H9 (cell line): ENCODE measurements at regions not wholly inside any gene's neighbourhood (a gene's known extent, or its start where the extent isn't known, plus 50 kb on each side); places are given as distances from the start of the nearest gene placed in this dataset.

Experiments used
- DNase-seq: peaks from one replicate; pipeline ENCODE4 v3.0.0-alpha.2; 2017
- H2AFZ ChIP-seq: one replicate; pipeline ENCODE4 v1.6.1; 2013; ENCODE audit warnings: mild to moderate bottlenecking, low read length, control low read depth, moderate library complexity
- H2AK5ac ChIP-seq: 2 replicates; pipeline ENCODE4 v1.6.1; 2013; ENCODE audit warnings: low read length, control low read depth, mixed read lengths; ENCODE audit not compliant: insufficient read length
- H2BK120ac ChIP-seq: one replicate; pipeline ENCODE4 v1.6.1; 2013; ENCODE audit warnings: low read depth, mild to moderate bottlenecking, low read length, control low read depth, inconsistent platforms; ENCODE audit not compliant: poor library complexity, severe bottlenecking
- H2BK12ac ChIP-seq: 2 replicates; pipeline ENCODE4 v1.6.1; 2013; ENCODE audit warnings: low read length, control low read depth, mixed read lengths, low read depth; ENCODE audit not compliant: insufficient read length
- H2BK15ac ChIP-seq: 2 replicates; pipeline ENCODE4 v1.6.1; 2013; ENCODE audit warnings: low read depth, low read length, control low read depth
- H2BK20ac ChIP-seq: one replicate; pipeline ENCODE4 v1.6.1; 2013; ENCODE audit warnings: low read depth, mild to moderate bottlenecking, low read length, control low read depth, inconsistent platforms; ENCODE audit not compliant: poor library complexity, severe bottlenecking
- H2BK5ac ChIP-seq: 2 replicates; pipeline ENCODE4 v1.6.1; 2013; ENCODE audit warnings: low read length, control low read depth, mixed read lengths; ENCODE audit not compliant: insufficient read length
- H3K14ac ChIP-seq: 2 replicates; pipeline ENCODE4 v1.6.1; 2013; ENCODE audit warnings: low read length, control low read depth; ENCODE audit not compliant: insufficient read depth
- H3K18ac ChIP-seq: 2 replicates; pipeline ENCODE4 v1.6.1; 2013; ENCODE audit warnings: low read depth, mild to moderate bottlenecking, mixed read lengths, low read length, control low read depth; ENCODE audit not compliant: insufficient read length
- H3K23ac ChIP-seq: 2 replicates; pipeline ENCODE4 v1.6.1; 2013; ENCODE audit warnings: low read length, control low read depth, mixed read lengths, low read depth; ENCODE audit not compliant: insufficient read length
- H3K23me2 ChIP-seq: 2 replicates; pipeline ENCODE4 v1.6.1; 2013; ENCODE audit warnings: low read depth, mild to moderate bottlenecking, mixed read lengths, low read length, control low read depth; ENCODE audit not compliant: insufficient read length, poor library complexity, severe bottlenecking
- H3K27ac ChIP-seq: 2 replicates; pipeline ENCODE4 v1.5.1; 2013; ENCODE audit warnings: low read length, control low read depth, mixed read lengths, low read depth; ENCODE audit not compliant: insufficient read length
- H3K27me3 ChIP-seq: 2 replicates; pipeline ENCODE4 v1.6.1; 2013; ENCODE audit warnings: low read length, control low read depth, inconsistent platforms; ENCODE audit not compliant: insufficient read depth
- H3K4ac ChIP-seq: 2 replicates; pipeline ENCODE4 v1.6.1; 2013; ENCODE audit warnings: low read depth, mild to moderate bottlenecking, control low read depth, inconsistent platforms, low read length, moderate library complexity
- H3K4me1 ChIP-seq: 2 replicates; pipeline ENCODE4 v1.6.1; 2013; ENCODE audit warnings: low read length, control low read depth, inconsistent platforms; ENCODE audit not compliant: insufficient read depth
- H3K4me2 ChIP-seq: 2 replicates; pipeline ENCODE4 v1.6.1; 2013; ENCODE audit warnings: low read length, control low read depth, mixed read lengths; ENCODE audit not compliant: insufficient read length, insufficient read depth
- H3K56ac ChIP-seq: 2 replicates; pipeline ENCODE4 v1.6.1; 2013; ENCODE audit warnings: low read depth, mild to moderate bottlenecking, mixed read lengths, low read length, control low read depth; ENCODE audit not compliant: insufficient read length
- H3K79me1 ChIP-seq: 2 replicates; pipeline ENCODE4 v1.6.1; 2013; ENCODE audit warnings: low read depth, mild to moderate bottlenecking, moderate library complexity, low read length, control low read depth, inconsistent platforms; ENCODE audit not compliant: insufficient read depth, poor library complexity, severe bottlenecking
- H3K79me2 ChIP-seq: 2 replicates; pipeline ENCODE4 v1.6.1; 2013; ENCODE audit warnings: low read length, control low read depth, inconsistent platforms; ENCODE audit not compliant: insufficient read depth
- H3K9ac ChIP-seq: 2 replicates; pipeline ENCODE4 v1.6.1; 2013; ENCODE audit warnings: low read length, control low read depth, mixed read lengths; ENCODE audit not compliant: insufficient read length; ENCODE audit errors: extremely low read depth
- H3K9me3 ChIP-seq: one replicate; pipeline ENCODE4 v1.6.1; 2013; ENCODE audit warnings: low read depth, low read length, inconsistent platforms; ENCODE audit not compliant: control insufficient read depth
- H3T11ph ChIP-seq: one replicate; pipeline ENCODE4 v1.6.1; 2013; ENCODE audit warnings: mild to moderate bottlenecking, low read length, control low read depth, inconsistent platforms
- H4K20me1 ChIP-seq: one replicate; pipeline ENCODE4 v1.6.1; 2013; ENCODE audit not compliant: control insufficient read depth, insufficient read length, insufficient read depth
- H4K5ac ChIP-seq: 2 replicates; pipeline ENCODE4 v1.6.1; 2013; ENCODE audit warnings: low read depth, mild to moderate bottlenecking, mixed read lengths, low read length, control low read depth; ENCODE audit not compliant: insufficient read length
- H4K8ac ChIP-seq: replicated peaks from 2 replicates; pipeline ENCODE4 v1.6.1; 2013; ENCODE audit warnings: low read length, control low read depth, mixed read lengths, low read depth; ENCODE audit not compliant: insufficient read length
- H4K91ac ChIP-seq: 2 replicates; pipeline ENCODE4 v1.6.1; 2013; ENCODE audit warnings: low read depth, mild to moderate bottlenecking, moderate library complexity, mixed read lengths, low read length, control low read depth; ENCODE audit not compliant: insufficient read length
- H3K27ac Mint-ChIP-seq, 3 experiments: 2 replicates in 2 of 3; 3 replicates in 1 of 3; pipeline ENCODE4 v1.8.0; 2020 to 2021; ENCODE audit warnings: mixed read lengths in 3 of 3, mild to moderate bottlenecking in 1 of 3, moderate library complexity in 1 of 3
- H3K27me3 Mint-ChIP-seq: 2 replicates; pipeline ENCODE4 v1.8.0; 2021; ENCODE audit warnings: low read depth, mild to moderate bottlenecking, moderate library complexity, mixed read lengths
- H3K36me3 Mint-ChIP-seq, 3 experiments: 2 replicates in 2 of 3; 3 replicates in 1 of 3; pipeline ENCODE4 v1.8.0; 2020 to 2021; ENCODE audit warnings: low read depth in 3 of 3, mixed read lengths in 3 of 3; ENCODE audit not compliant: insufficient read depth in 1 of 3
- H3K4me1 Mint-ChIP-seq, 2 experiments: 2 replicates each; pipeline ENCODE4 v1.8.0; 2020; ENCODE audit warnings: mixed read lengths in 2 of 2
- H3K4me3 Mint-ChIP-seq, 2 experiments: 2 replicates in 1 of 2; 3 replicates in 1 of 2; pipeline ENCODE4 v1.8.0; 2020 to 2021; ENCODE audit warnings: mild to moderate bottlenecking in 2 of 2, mixed read lengths in 2 of 2, moderate library complexity in 1 of 2
- H3K9me3 Mint-ChIP-seq, 2 experiments: 2 replicates in 1 of 2; 3 replicates in 1 of 2; pipeline ENCODE4 v1.8.0; 2020; ENCODE audit warnings: mild to moderate bottlenecking in 2 of 2, mixed read lengths in 2 of 2, moderate library complexity in 1 of 2
- CTCF ChIP-seq: fragments of 200-600 bp; sonication (generic); conservative IDR thresholded peaks from 3 replicates; pipeline ENCODE4 v1.8.0; 2021; ENCODE audit warnings: antibody characterized with exemption, mild to moderate bottlenecking
- WGBS: extraction: QIAGEN DNeasy Blood & Tissue Kit; methylation state at CpG from one replicate; pipeline ENCODE4 v1.1.7; 2013; ENCODE audit warnings: missing lambda C conversion rate, low lambda C conversion rate, mixed read lengths; ENCODE audit not compliant: insufficient read length; ENCODE audit errors: extremely low coverage; 5-methylcytosine and 5-hydroxymethylcytosine counted together

DNA sequence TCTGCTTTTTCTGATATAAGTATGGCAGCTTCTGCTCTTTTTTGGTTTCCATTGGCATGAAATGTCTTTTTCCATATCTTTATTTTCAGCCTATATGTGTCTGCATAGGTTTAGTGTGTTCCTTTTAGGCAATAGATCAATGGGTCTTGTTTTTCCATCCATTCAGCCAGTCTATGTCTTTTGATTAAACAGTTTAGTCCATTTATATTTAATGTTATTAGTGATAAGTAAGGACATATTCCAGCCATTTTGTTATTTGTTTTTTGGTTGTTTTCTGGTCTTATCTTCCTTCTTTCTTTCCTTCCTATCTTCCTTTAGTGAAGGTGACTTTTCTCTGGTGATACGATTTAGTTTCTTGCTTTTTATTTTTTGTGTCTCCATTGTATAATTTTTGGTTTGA lies 101.3 kb upstream of the LRRC3B start:
- DNase-seq, result no peak
- no peak overlapping the region for H2BK5ac ChIP-seq
- H3K9me3 ChIP-seq, result no peaks in the 10 kb centered on the region
- Mint-ChIP-seq H3K4me1 (no peaks in the 10 kb centered on the region), H3K27ac (no peak overlapping the region), H3K36me3 (peaks cover 11 to 15% (median 12%) of the 10 kb centered on the region in 3 experiments), H3K9me3 (peaks cover 14 to 29% of the 10 kb centered on the region in 2 experiments), H3K27me3 (no peaks in the 10 kb centered on the region; the same call in 1 of the 2 replicates), H3K4me3 (no peak overlapping the region)
- H3K56ac ChIP-seq, result no peak overlapping the region
- no peaks in the 10 kb centered on the region for H3K23me2 ChIP-seq
- no peak overlapping the region for H2BK20ac ChIP-seq
- no peak overlapping the region for H2BK120ac ChIP-seq
- no peak overlapping the region for H4K91ac ChIP-seq
- no peak overlapping the region for H3K27ac ChIP-seq
- H3T11ph ChIP-seq, result no peak overlapping the region
- H3K14ac ChIP-seq, result no peak overlapping the region
- H4K20me1 ChIP-seq, result no peaks in the 10 kb centered on the region
- no peaks in the 10 kb centered on the region for H3K4me1 ChIP-seq
- H3K27me3 ChIP-seq, result no peaks in the 10 kb centered on the region
- no peak for TF ChIP-seq CTCF
- H3K23ac ChIP-seq, result no peak overlapping the region
- no CpG with 5 or more reads among the region's 1 CpG for WGBS
- H3K9ac ChIP-seq, result no peak overlapping the region
- no peak overlapping the region for H2AK5ac ChIP-seq
- no peak overlapping the region for H2BK15ac ChIP-seq
- H3K4me2 ChIP-seq, result no peak overlapping the region
- H3K4ac ChIP-seq, result no peak overlapping the region
- no peaks in the 10 kb centered on the region for H3K79me1 ChIP-seq
- H3K18ac ChIP-seq, result no peak overlapping the region
- H3K79me2 ChIP-seq, result no peaks in the 10 kb centered on the region
- H4K8ac ChIP-seq, result no peak overlapping the region
- H2AFZ ChIP-seq, result no peak overlapping the region
- H2BK12ac ChIP-seq, result no peak overlapping the region
- H4K5ac ChIP-seq, result no peak overlapping the region
